ENCODE measurements at regions not wholly inside any gene's neighbourhood (a gene's known extent, or its start where the extent isn't known, plus 50 kb on each side); places are given as distances from the start of the nearest gene placed in this dataset.

- intact Hi-C loops (cut with DNase I), result no loop called here
- Histone ChIP-seq H3K36me3 (no peaks in the 10 kb centered on the region), H3K27ac (no peak overlapping the region), H3K4me3 (replicated peaks in 1 of 3) (no peak overlapping the region), H3K9me3 (no peaks in the 10 kb centered on the region), H3K27me3 (no peaks in the 10 kb centered on the region), H3K4me1 (peaks cover 4 to 7% of the 10 kb centered on the region in 2 donors)
- TF ChIP-seq CTCF (IDR thresholded peaks at IDR 0.05) (no peak), POLR2A (IDR thresholded peaks at IDR 0.05) (no peak)
- WGBS, 2 donors, result 34 to 42% methylated on average over 2 of the region's 2 CpGs
- peak in 1 of 2 donors; percentile 59 for DNase-seq
Observed at GRCh38 chr3:192054881-192055280, 593.9 kb downstream of the PYDC2 start.

- H3K4me1 ChIP-seq, result peaks cover 6 to 12% of the 10 kb centered on the region in 2 donors
- intact Hi-C loops (cut with DNase I), result no loop called here
Observed at GRCh38 chr3:192055946-192056345, 595.0 kb downstream of the PYDC2 start.

GRCh38 chr3:192057261-192057660 lies 596.3 kb downstream of the PYDC2 start:
- Histone ChIP-seq H3K4me1 (peaks cover 6 to 12% of the 10 kb centered on the region in 2 donors), H3K4me3 (replicated peaks in 1 of 3) (no peak overlapping the region), H3K9me3 (no peaks in the 10 kb centered on the region), H3K27me3 (no peaks in the 10 kb centered on the region), H3K36me3 (no peaks in the 10 kb centered on the region), H3K27ac (no peak overlapping the region)
- no peak for DNase-seq
- intact Hi-C loops (cut with DNase I), result no loop called here
- TF ChIP-seq POLR2A (IDR thresholded peaks at IDR 0.05) (no peak), CTCF (IDR thresholded peaks at IDR 0.05) (no peak)
- WGBS, 2 donors, result 83 to 91% methylated on average over 3 of the region's 3 CpGs

More at GRCh38 chr3:192055946-192056345, 595.0 kb downstream of the PYDC2 start:
- TF ChIP-seq POLR2A (IDR thresholded peaks at IDR 0.05), result no peak
- TF ChIP-seq CTCF (IDR thresholded peaks at IDR 0.05), result no peak
- Histone ChIP-seq H3K27ac (no peak overlapping the region), H3K36me3 (no peaks in the 10 kb centered on the region), H3K4me3 (replicated peaks in 1 of 3) (no peak overlapping the region), H3K9me3 (no peaks in the 10 kb centered on the region), H3K27me3 (no peaks in the 10 kb centered on the region)
- DNase-seq, result no peak
- 50 to 61% methylated on average over 3 of the region's 3 CpGs for WGBS, 2 donors

GRCh38 chr3:192060160-192060781 lies 599.3 kb downstream of the PYDC2 start:
- peak overlapping the region; percentile 8 to 44 (median 11) for H3K27ac ChIP-seq
- TF ChIP-seq CTCF (IDR thresholded peaks at IDR 0.05), result no peak
- TF ChIP-seq POLR2A (IDR thresholded peaks at IDR 0.05), result no peak
- intact Hi-C loops (cut with DNase I), result no loop called here
- H3K36me3 ChIP-seq, result no peaks in the 10 kb centered on the region
- no peaks in the 10 kb centered on the region for H3K27me3 ChIP-seq
- no peaks in the 10 kb centered on the region for H3K9me3 ChIP-seq
- H3K4me1 ChIP-seq, result peaks cover 6% of the 10 kb centered on the region in 2 donors
- no peak overlapping the region for H3K4me3 ChIP-seq (replicated peaks in 1 of 3)
- 20 to 25% methylated on average over 3 of the region's 3 CpGs for WGBS, 2 donors
- DNase-seq, result peak; percentile 22 to 27

- H3K27ac ChIP-seq, result no peak overlapping the region
- WGBS, 2 donors, result 94 to 96% methylated on average over 2 of the region's 2 CpGs
- no peak for DNase-seq
- no peak for TF ChIP-seq POLR2A (IDR thresholded peaks at IDR 0.05)
- TF ChIP-seq CTCF (IDR thresholded peaks at IDR 0.05), result no peak
- intact Hi-C loops (cut with DNase I), result no loop called here
- H3K36me3 ChIP-seq, result no peaks in the 10 kb centered on the region
- H3K4me1 ChIP-seq, result peaks cover 6% of the 10 kb centered on the region in 2 donors
- H3K9me3 ChIP-seq, result no peaks in the 10 kb centered on the region
- no peaks in the 10 kb centered on the region for H3K27me3 ChIP-seq
- no peak overlapping the region for H3K4me3 ChIP-seq (replicated peaks in 1 of 3)
Observed at GRCh38 chr3:192061426-192061825, 600.5 kb downstream of the PYDC2 start.
